Common myeloid progenitor, CD34-positive (primary cell): ENCODE measurements at regions not wholly inside any gene's neighbourhood (a gene's known extent, or its start where the extent isn't known, plus 50 kb on each side); places are given as distances from the start of the nearest gene placed in this dataset.

Source experiments
- CTCF ChIA-PET: fragments of 350-600 bp; sonication (Branson Sonifier 250); formaldehyde crosslinking; loops from one replicate; lab custom pipeline; 2021; ENCODE audit warnings: antibody characterized with exemption; lab: Charles Lee
- POLR2A ChIA-PET: fragments of 350-600 bp; sonication (Branson Sonifier 250); formaldehyde crosslinking; loops from one replicate; lab custom pipeline; 2021; ENCODE audit warnings: antibody characterized with exemption; lab: Charles Lee
- DNase-seq, 3 donors: peaks; one replicate each; pipeline versions ENCODE4 v3.0.0 to v3.0.0-alpha.2; 2013
- H3K27ac ChIP-seq, 2 experiments: 1 replicate in 1 of 2; 2 replicates in 1 of 2; pipeline ENCODE4 v1.7.0; 2013; ENCODE audit warnings: inconsistent platforms in 2 of 2, low read length in 2 of 2, mild to moderate bottlenecking in 2 of 2, low read depth in 1 of 2, moderate library complexity in 1 of 2; ENCODE audit not compliant: severe bottlenecking in 2 of 2, insufficient read depth in 1 of 2, poor library complexity in 1 of 2
- H3K27me3 ChIP-seq, 5 experiments: replicated peaks in 2 of 5; 1 replicate in 3 of 5; 2 replicates in 2 of 5; pipeline versions ENCODE4 v1.6.1 to v1.7.0; 2013; ENCODE audit warnings: low read length in 4 of 5, mild to moderate bottlenecking in 2 of 5, moderate library complexity in 2 of 5, inconsistent platforms in 1 of 5; ENCODE audit not compliant: insufficient read depth in 5 of 5, control insufficient read depth in 4 of 5
- H3K36me3 ChIP-seq, 4 experiments: 1 replicate in 2 of 4; 2 replicates in 2 of 4; pipeline versions ENCODE4 v1.6.1 to v1.7.0; 2013; ENCODE audit warnings: low read length in 3 of 4, control low read depth in 1 of 4, mild to moderate bottlenecking in 1 of 4; ENCODE audit not compliant: control insufficient read depth in 4 of 4, insufficient read depth in 4 of 4
- H3K4me1 ChIP-seq, 4 experiments: 1 replicate in 3 of 4; 2 replicates in 1 of 4; pipeline versions ENCODE4 v1.6.1 to v1.7.1; 2013; ENCODE audit warnings: low read length in 3 of 4, mild to moderate bottlenecking in 3 of 4, control low read depth in 1 of 4, inconsistent platforms in 1 of 4, moderate library complexity in 1 of 4; ENCODE audit not compliant: control insufficient read depth in 4 of 4, insufficient read depth in 4 of 4; ENCODE audit errors: control extremely low read depth in 1 of 4
- H3K4me3 ChIP-seq, 7 experiments: 1 replicate in 4 of 7; 2 replicates in 3 of 7; pipeline versions ENCODE4 v1.5.1 to v1.7.0; 2013; ENCODE audit warnings: mild to moderate bottlenecking in 7 of 7, low read length in 6 of 7, moderate library complexity in 6 of 7, inconsistent platforms in 2 of 7, low read depth in 2 of 7, control low read depth in 1 of 7; ENCODE audit not compliant: insufficient read depth in 4 of 7, control insufficient read depth in 1 of 7; ENCODE audit errors: extremely low read depth in 1 of 7
- H3K9me3 ChIP-seq, 5 experiments: 1 replicate in 4 of 5; 2 replicates in 1 of 5; pipeline versions ENCODE4 v1.6.1 to v1.7.1; 2013; ENCODE audit warnings: low read length in 4 of 5, mild to moderate bottlenecking in 2 of 5, inconsistent platforms in 1 of 5, low read depth in 1 of 5, moderate library complexity in 1 of 5; ENCODE audit not compliant: control insufficient read depth in 4 of 5, insufficient read depth in 2 of 5; ENCODE audit errors: control extremely low read depth in 1 of 5
- WGBS: methylation state at CpG from one replicate; pipeline ENCODE4 v1.1.5; 2013; ENCODE audit not compliant: insufficient coverage; 5-methylcytosine and 5-hydroxymethylcytosine counted together

GRCh38 chr3:166118049-166118448 lies 280.8 kb upstream of the BCHE start:
- no peak for DNase-seq
- no CpG with 5 or more reads among the region's 2 CpGs for WGBS
- no peak overlapping the region for H3K4me3 ChIP-seq
- CTCF ChIA-PET = no interaction called here
- H3K27ac ChIP-seq = no peak overlapping the region
- H3K4me1 ChIP-seq = no peaks in the 10 kb centered on the region
- no peaks in the 10 kb centered on the region for H3K36me3 ChIP-seq
- POLR2A ChIA-PET = no interaction called here
- H3K9me3 ChIP-seq = peaks cover 0 to 8% (median 0%) of the 10 kb centered on the region in 5 experiments
- no peaks in the 10 kb centered on the region for H3K27me3 ChIP-seq

GRCh38 chr3:166114448-166114847 lies 277.2 kb upstream of the BCHE start:
- H3K4me3 ChIP-seq = no peak overlapping the region
- ChIA-PET CTCF (no interaction called here), POLR2A (no interaction called here)
- peaks cover 0 to 8% (median 0%) of the 10 kb centered on the region in 5 experiments for H3K9me3 ChIP-seq
- no peaks in the 10 kb centered on the region for H3K4me1 ChIP-seq
- H3K27ac ChIP-seq = no peak overlapping the region
- no peak for DNase-seq
- H3K36me3 ChIP-seq = no peaks in the 10 kb centered on the region
- no peaks in the 10 kb centered on the region for H3K27me3 ChIP-seq

- H3K27ac ChIP-seq = no peak overlapping the region
- WGBS = no CpG with 5 or more reads among the region's 2 CpGs
- H3K4me3 ChIP-seq = no peak overlapping the region
- no peaks in the 10 kb centered on the region for H3K4me1 ChIP-seq
- no peaks in the 10 kb centered on the region for H3K36me3 ChIP-seq
- DNase-seq = no peak
- H3K9me3 ChIP-seq = no peaks in the 10 kb centered on the region
- CTCF ChIA-PET = no interaction called here
- H3K27me3 ChIP-seq = no peaks in the 10 kb centered on the region
- POLR2A ChIA-PET = no interaction called here
These were observed 274.3 kb upstream of the BCHE start for GRCh38 chr3:166111562-166111961.

GRCh38 chr3:166110102-166110501 lies 272.9 kb upstream of the BCHE start:
- POLR2A ChIA-PET = interaction anchor here (0.7 kb wide), 1 partner anchor 306 kb away, joined by 3 read pairs; no protein-coding TSS in a partner anchor
- Histone ChIP-seq H3K36me3 (no peaks in the 10 kb centered on the region), H3K9me3 (no peaks in the 10 kb centered on the region), H3K27ac (no peak overlapping the region), H3K4me1 (no peaks in the 10 kb centered on the region), H3K27me3 (no peaks in the 10 kb centered on the region), H3K4me3 (no peak overlapping the region)
- no peak for DNase-seq
- CTCF ChIA-PET = interaction anchor here (0.8 kb wide), 1 partner anchor 26 kb away, joined by 3 read pairs; no protein-coding TSS in a partner anchor
- WGBS = 100% methylated on average over 1 of the region's 3 CpGs

DNA sequence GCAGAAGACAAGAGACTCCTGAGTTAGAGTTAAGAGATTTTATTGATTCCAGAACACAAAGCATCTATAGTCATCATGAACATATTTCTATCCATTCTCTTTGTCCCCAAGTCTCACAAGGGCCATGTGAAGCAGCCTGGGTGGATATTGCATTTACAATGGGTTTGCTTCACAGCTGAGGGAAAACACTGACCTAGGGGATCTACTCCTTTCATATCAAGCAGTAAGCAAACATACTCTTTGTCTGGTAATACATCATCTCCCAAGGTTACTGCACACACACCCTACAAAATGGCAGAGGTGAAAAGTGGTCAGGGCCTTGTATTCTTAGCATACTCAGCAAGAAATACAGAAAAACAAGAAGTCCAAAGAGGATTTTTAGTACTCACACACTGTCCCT lies 267.7 kb upstream of the BCHE start:
- ChIA-PET POLR2A (no interaction called here), CTCF (no interaction called here)
- no peak for DNase-seq
- Histone ChIP-seq H3K27me3 (no peaks in the 10 kb centered on the region), H3K4me1 (no peaks in the 10 kb centered on the region), H3K27ac (no peak overlapping the region), H3K36me3 (no peaks in the 10 kb centered on the region), H3K4me3 (no peak overlapping the region), H3K9me3 (no peaks in the 10 kb centered on the region)

GRCh38 chr3:166100730-166101129 lies 263.5 kb upstream of the BCHE start:
- H3K9me3 ChIP-seq = no peaks in the 10 kb centered on the region
- no peak for DNase-seq
- POLR2A ChIA-PET = no interaction called here
- no peaks in the 10 kb centered on the region for H3K36me3 ChIP-seq
- CTCF ChIA-PET = no interaction called here
- WGBS = no CpG with 5 or more reads among the region's 1 CpG
- H3K27me3 ChIP-seq = no peaks in the 10 kb centered on the region
- H3K4me1 ChIP-seq = no peaks in the 10 kb centered on the region
- no peak overlapping the region for H3K27ac ChIP-seq
- H3K4me3 ChIP-seq = no peak overlapping the region

- H3K4me3 ChIP-seq = no peak overlapping the region
- no peaks in the 10 kb centered on the region for H3K4me1 ChIP-seq
- H3K36me3 ChIP-seq = no peaks in the 10 kb centered on the region
- H3K27ac ChIP-seq = no peak overlapping the region
- no peaks in the 10 kb centered on the region for H3K27me3 ChIP-seq
- POLR2A ChIA-PET = no interaction called here
- 100% methylated on average over 1 of the region's 3 CpGs for WGBS
- no peaks in the 10 kb centered on the region for H3K9me3 ChIP-seq
- CTCF ChIA-PET = no interaction called here
- DNase-seq = no peak
These were observed 252.4 kb upstream of the BCHE start for GRCh38 chr3:166089575-166089974.
